Sigmoid colon (tissue), 6 donors: ENCODE measurements at regions not wholly inside any gene's neighbourhood (a gene's known extent, or its start where the extent isn't known, plus 50 kb on each side); places are given as distances from the start of the nearest gene placed in this dataset.
A peak's percentile ranks its signal among the peaks of the same experiment; 100 is the strongest.
"Not testable (repeated sequence)": the region's sequence is repeated elsewhere in the genome, so short reads cannot be mapped to it uniquely, and the experiment has no call there.

Experiments used
- DNase-seq: peaks from one replicate; pipeline ENCODE4 v3.0.0-alpha.2; 2019
- H3K27ac ChIP-seq, 4 donors: fragments of 200-600 bp; sonication (generic); one replicate each; pipeline ENCODE4 v1.5.1; 2016 to 2019; ENCODE audit warnings: mild to moderate bottlenecking in 1 of 4
- H3K27me3 ChIP-seq, 3 donors: fragments of 200-600 bp; sonication (generic); one replicate each; pipeline ENCODE4 v1.5.1; 2019; ENCODE audit warnings: mild to moderate bottlenecking in 1 of 3
- H3K36me3 ChIP-seq, 4 donors: fragments of 200-600 bp; sonication (generic); one replicate each; pipeline ENCODE4 v1.5.1; 2016 to 2019
- H3K4me1 ChIP-seq, 4 donors: fragments of 200-600 bp; sonication (generic); one replicate each; pipeline ENCODE4 v1.5.1; 2017 to 2019
- H3K4me3 ChIP-seq, 4 donors: fragments of 200-600 bp; sonication (generic); one replicate each; pipeline ENCODE4 v1.5.1; 2017 to 2019; ENCODE audit warnings: mild to moderate bottlenecking in 2 of 4, moderate library complexity in 1 of 4
- H3K9me3 ChIP-seq, 4 donors: fragments of 200-600 bp in 3 of 4; sonication (generic) in 3 of 4; one replicate each; pipeline versions ENCODE4 v1.5.1 to v1.6.1; 2013 to 2019
- CTCF ChIP-seq, 4 experiments: fragments of 450-650 bp in 3 of 4; fragments of 200-600 bp in 1 of 4; IDR thresholded peaks; one replicate each; pipeline ENCODE4 v1.5.1; 2016 to 2019; ENCODE audit warnings: antibody characterized with exemption in 4 of 4, mild to moderate bottlenecking in 3 of 4, moderate library complexity in 2 of 4
- EP300 ChIP-seq, 4 donors: sonication (generic); formaldehyde crosslinking; IDR thresholded peaks; one replicate each; pipeline ENCODE4 v1.6.1; 2017; ENCODE audit warnings: antibody characterized with exemption in 4 of 4
- POLR2A ChIP-seq, 2 donors: fragments of 450-650 bp; IDR thresholded peaks; one replicate each; pipeline ENCODE4 v1.6.1; 2016; ENCODE audit warnings: antibody characterized with exemption in 2 of 2, mild to moderate bottlenecking in 2 of 2, moderate library complexity in 2 of 2
- POLR2AphosphoS5 ChIP-seq, 4 donors: sonication (generic); formaldehyde crosslinking; IDR thresholded peaks; one replicate each; pipeline ENCODE4 v1.6.1; 2017; ENCODE audit warnings: antibody characterized with exemption in 4 of 4
- WGBS, 2 donors: extraction: QIAGEN DNeasy Blood & Tissue Kit; methylation state at CpG; one replicate each; pipeline ENCODE4 v1.1.7; 2013; 5-methylcytosine and 5-hydroxymethylcytosine counted together
- intact Hi-C: fragments of 100-400 bp; cut with DNase I; formaldehyde crosslinking; loops from one replicate; pipeline ENCODE4 v1.15.1; 2023
- donor health status: healthy with polysubstance abuse.
- donor health status: healthy.

- Histone ChIP-seq H3K27ac (no peak overlapping the region), H3K4me3 (no peak overlapping the region), H3K36me3 (no peaks in the 10 kb centered on the region), H3K27me3 (no peaks in the 10 kb centered on the region), H3K9me3 (peaks cover 0 to 4% (median 0%) of the 10 kb centered on the region in 4 donors), H3K4me1 (peaks cover 0 to 6% (median 0%) of the 10 kb centered on the region in 4 donors)
- DNase-seq = no peak
- intact Hi-C loops = no loop called here
- TF ChIP-seq CTCF (IDR thresholded peaks at IDR 0.05) = no peak
- TF ChIP-seq POLR2AphosphoS5 (IDR thresholded peaks at IDR 0.05) = no peak
- TF ChIP-seq EP300 (IDR thresholded peaks at IDR 0.05) = no peak
- TF ChIP-seq POLR2A (IDR thresholded peaks at IDR 0.05) = no peak
- WGBS, 2 donors = 87 to 92% methylated on average over 2 of the region's 2 CpGs
Observed at GRCh38 chr5:112483704-112484103, 64.6 kb upstream of the EPB41L4A start.

GRCh38 chr5:112485934-112486355 is 66.9 kb upstream of the EPB41L4A start:
- no peaks in the 10 kb centered on the region for H3K27me3 ChIP-seq
- WGBS, 2 donors = 15 to 45% methylated on average over 2 of the region's 2 CpGs
- H3K4me1 ChIP-seq = peaks cover 0 to 6% (median 0%) of the 10 kb centered on the region in 4 donors
- no peak for TF ChIP-seq POLR2AphosphoS5 (IDR thresholded peaks at IDR 0.05)
- no peak overlapping the region for H3K27ac ChIP-seq
- intact Hi-C loops = no loop called here
- no peak for DNase-seq
- no peak overlapping the region for H3K4me3 ChIP-seq
- H3K36me3 ChIP-seq = no peaks in the 10 kb centered on the region
- peaks cover 0 to 4% (median 0%) of the 10 kb centered on the region in 4 donors for H3K9me3 ChIP-seq

- intact Hi-C loops = no loop called here
- Histone ChIP-seq H3K27me3 (no peaks in the 10 kb centered on the region), H3K36me3 (no peaks in the 10 kb centered on the region), H3K9me3 (no peaks in the 10 kb centered on the region), H3K4me3 (no peak overlapping the region), H3K4me1 (peaks cover 0 to 1% (median 0%) of the 10 kb centered on the region in 4 donors), H3K27ac (no peak overlapping the region)
- 61 to 75% methylated on average over 5 of the region's 5 CpGs for WGBS, 2 donors
- no peak for DNase-seq
- TF ChIP-seq EP300 (IDR thresholded peaks at IDR 0.05) = no peak
- no peak for TF ChIP-seq CTCF (IDR thresholded peaks at IDR 0.05)
- TF ChIP-seq POLR2A (IDR thresholded peaks at IDR 0.05) = no peak
- TF ChIP-seq POLR2AphosphoS5 (IDR thresholded peaks at IDR 0.05) = no peak
Observed at GRCh38 chr5:112491257-112491656, 72.2 kb upstream of the EPB41L4A start.

GRCh38 chr5:112492291-112492690 is 73.2 kb upstream of the EPB41L4A start:
- 27 to 31% methylated on average over 7 of the region's 7 CpGs for WGBS, 2 donors
- DNase-seq = no peak
- TF ChIP-seq POLR2A (IDR thresholded peaks at IDR 0.05) (no peak), CTCF (IDR thresholded peaks at IDR 0.05) (peak in 1 of 4 experiments; percentile 24)
- intact Hi-C loops = no loop called here
- Histone ChIP-seq H3K4me1 (no peaks in the 10 kb centered on the region), H3K36me3 (no peaks in the 10 kb centered on the region), H3K27me3 (no peaks in the 10 kb centered on the region), H3K9me3 (no peaks in the 10 kb centered on the region), H3K4me3 (no peak overlapping the region), H3K27ac (no peak overlapping the region)

- intact Hi-C loops, H3K9me3 ChIP-seq, H3K4me3 ChIP-seq, H3K27ac ChIP-seq, H3K4me1 ChIP-seq, DNase-seq, H3K36me3 ChIP-seq, H3K27me3 ChIP-seq: not testable (repeated sequence)
- WGBS, 2 donors = 62 to 77% methylated on average over 8 of the region's 8 CpGs
Observed at GRCh38 chr5:112503749-112504501, 84.8 kb upstream of the EPB41L4A start.

- DNase-seq, intact Hi-C loops: not testable (repeated sequence)
Observed at GRCh38 chr5:112509097-112509496, 90.0 kb upstream of the EPB41L4A start.

More at GRCh38 chr5:112509097-112509496, 90.0 kb upstream of the EPB41L4A start:
- not testable (repeated sequence) for H3K9me3 ChIP-seq, H3K27ac ChIP-seq, H3K36me3 ChIP-seq, H3K4me3 ChIP-seq, H3K27me3 ChIP-seq, H3K4me1 ChIP-seq
